ENCODE measurements at regions not wholly inside any gene's neighbourhood (a gene's known extent, or its start where the extent isn't known, plus 50 kb on each side); places are given as distances from the start of the nearest gene placed in this dataset.
"Not testable (repeated sequence)": the region's sequence is repeated elsewhere in the genome, so short reads cannot be mapped to it uniquely, and the experiment has no call there.

- DNase-seq, result not testable (repeated sequence)
Observed at GRCh38 chr14:27831978-27832377, 934.6 kb upstream of the FOXG1 start.

- DNase-seq, result not testable (repeated sequence)
Observed at GRCh38 chr14:27833001-27833400, 933.6 kb upstream of the FOXG1 start.

- DNase-seq, result no peak
Observed at GRCh38 chr14:27836386-27836785, 930.2 kb upstream of the FOXG1 start.

- DNase-seq, result no peak
Observed at GRCh38 chr14:27845241-27845850, 921.2 kb upstream of the FOXG1 start.

GRCh38 chr14:27845902-27846301 is 920.7 kb upstream of the FOXG1 start:
- no peak for DNase-seq

GRCh38 chr14:27847480-27847879 is 919.1 kb upstream of the FOXG1 start:
- not testable (repeated sequence) for DNase-seq

GRCh38 chr14:27849193-27849592 is 917.4 kb upstream of the FOXG1 start:
- not testable (repeated sequence) for DNase-seq

- DNase-seq, result no peak
Observed at GRCh38 chr14:27862684-27863083, 903.9 kb upstream of the FOXG1 start.

GRCh38 chr14:27863166-27863565 is 903.4 kb upstream of the FOXG1 start:
- DNase-seq, result no peak

- DNase-seq, result no peak
Observed at GRCh38 chr14:27881063-27881462, 885.5 kb upstream of the FOXG1 start.

- no peak for DNase-seq
Observed at GRCh38 chr14:27881646-27882045, 884.9 kb upstream of the FOXG1 start.

GRCh38 chr14:27886256-27886655 is 880.3 kb upstream of the FOXG1 start:
- no peak for DNase-seq

GRCh38 chr14:27890259-27890658 is 876.3 kb upstream of the FOXG1 start:
- no peak for DNase-seq

- not testable (repeated sequence) for DNase-seq
Observed at GRCh38 chr14:27908484-27908883, 858.1 kb upstream of the FOXG1 start.

- no peak for DNase-seq
Observed at GRCh38 chr14:27916326-27916725, 850.3 kb upstream of the FOXG1 start.

GRCh38 chr14:27917896-27918295 is 848.7 kb upstream of the FOXG1 start:
- no peak for DNase-seq

GRCh38 chr14:27927519-27927918 is 839.1 kb upstream of the FOXG1 start:
- no peak for DNase-seq

- DNase-seq, result peak; percentile 71 to 81
Observed at GRCh38 chr14:27929797-27930347, 836.7 kb upstream of the FOXG1 start.

- no peak for DNase-seq
Observed at GRCh38 chr14:27938392-27938791, 828.2 kb upstream of the FOXG1 start.

- DNase-seq, result no peak
Observed at GRCh38 chr14:27945512-27945911, 821.1 kb upstream of the FOXG1 start.

- DNase-seq, result no peak
Observed at GRCh38 chr14:27958757-27959156, 807.8 kb upstream of the FOXG1 start.

- peak; percentile 85 to 87 for DNase-seq
Observed at GRCh38 chr14:27995691-27996090, 770.9 kb upstream of the FOXG1 start.

- no peak for DNase-seq
Observed at GRCh38 chr14:28001002-28001401, 765.6 kb upstream of the FOXG1 start.

- DNase-seq, result no peak
Observed at GRCh38 chr14:28012629-28013415, 753.8 kb upstream of the FOXG1 start.

Measured in NCI-H1930 (cell line).